Endometrial microvascular endothelial cells (primary cell): ENCODE measurements at regions not wholly inside any gene's neighbourhood (a gene's known extent, or its start where the extent isn't known, plus 50 kb on each side); places are given as distances from the start of the nearest gene placed in this dataset.
"Not testable (repeated sequence)": the region's sequence is repeated elsewhere in the genome, so short reads cannot be mapped to it uniquely, and the experiment has no call there.

Source experiments
- in situ Hi-C: cut with HindIII; loops from 2 replicates; pipeline ENCODE4 v1.10.0; 2017; ENCODE audit warnings: low sequenced_read_pairs, low pct_unique_long_range_greater_than_20kb; ENCODE audit errors: inconsistent ontology term

DNA sequence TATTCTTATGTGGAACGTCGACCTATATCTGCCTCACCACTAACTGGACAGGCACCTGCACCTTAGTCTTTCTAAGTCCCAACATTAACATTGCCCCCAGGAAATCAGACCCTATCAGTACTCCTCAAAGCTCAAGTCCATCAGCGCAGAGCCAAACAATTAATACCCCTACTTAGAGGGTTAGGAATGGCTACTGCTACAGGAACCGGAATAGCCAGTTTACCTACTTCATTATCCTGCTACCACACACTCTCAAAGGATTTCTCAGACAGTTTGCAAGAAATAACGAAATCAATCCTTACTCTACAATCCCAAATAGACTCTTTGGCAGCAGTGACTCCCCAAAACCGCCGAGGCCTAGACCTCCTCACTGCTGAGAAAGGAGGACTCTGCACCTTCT is 123.1 kb upstream of the CRY1 start:
- in situ Hi-C loops: not testable (repeated sequence)

DNA sequence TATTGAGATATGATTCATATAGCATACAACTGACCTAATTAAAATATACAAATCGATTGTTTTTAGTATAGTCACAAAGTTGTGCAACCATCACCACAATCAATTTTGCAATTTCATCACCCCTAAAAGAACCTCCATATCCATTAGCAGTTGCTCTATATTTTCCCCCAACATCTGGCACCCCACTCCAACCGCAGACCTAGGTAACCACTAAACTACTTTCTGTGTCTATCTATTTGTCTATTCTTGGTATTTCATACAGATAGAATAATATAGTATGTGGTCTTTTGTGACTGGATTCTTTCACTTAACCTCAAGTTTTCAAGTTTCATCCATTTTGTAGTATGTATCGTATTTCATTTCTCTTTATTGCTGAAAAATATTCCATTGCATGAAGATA is 126.0 kb upstream of the CRY1 start:
- in situ Hi-C loops: no loop called here

DNA sequence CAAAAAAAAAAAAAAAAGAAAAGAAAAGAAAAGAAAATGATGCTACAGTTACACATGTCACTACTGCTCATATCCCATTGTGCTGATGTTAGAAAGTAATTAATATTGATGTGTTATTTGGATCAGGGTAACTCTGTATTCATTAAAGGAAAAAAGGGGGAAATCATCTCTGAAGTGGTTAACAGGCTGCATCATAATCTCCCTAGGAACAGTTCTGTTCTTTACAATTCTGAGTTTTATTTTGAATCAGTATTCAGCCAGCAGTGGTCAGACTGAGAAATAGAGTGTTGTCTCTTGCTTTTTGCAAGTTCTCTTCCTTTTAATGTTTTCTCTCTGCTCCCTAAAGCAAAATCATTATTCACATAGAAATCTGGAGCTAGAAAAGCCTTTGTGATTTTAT is 128.6 kb upstream of the CRY1 start:
- in situ Hi-C loops: no loop called here

DNA sequence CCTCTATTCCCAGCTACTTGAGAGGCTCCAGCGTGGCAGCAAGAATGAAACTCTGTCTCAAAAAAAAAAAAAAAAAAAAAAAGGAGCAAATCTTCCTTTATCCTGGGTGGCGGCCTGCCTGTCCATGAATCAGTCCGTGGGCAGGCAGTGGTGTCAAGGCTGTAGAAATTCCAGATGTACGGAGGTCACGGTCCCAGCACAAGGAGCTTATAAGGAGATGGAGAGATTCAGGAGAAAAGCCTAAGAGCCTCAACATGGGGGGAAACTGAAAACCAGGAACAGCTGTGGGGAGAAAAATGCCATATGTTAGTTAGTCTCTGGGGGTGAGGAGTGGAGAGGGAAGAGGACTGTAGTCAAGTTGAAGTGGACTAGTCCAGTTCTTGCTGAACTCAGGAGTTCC is 130.5 kb upstream of the CRY1 start:
- in situ Hi-C loops: no loop called here

DNA sequence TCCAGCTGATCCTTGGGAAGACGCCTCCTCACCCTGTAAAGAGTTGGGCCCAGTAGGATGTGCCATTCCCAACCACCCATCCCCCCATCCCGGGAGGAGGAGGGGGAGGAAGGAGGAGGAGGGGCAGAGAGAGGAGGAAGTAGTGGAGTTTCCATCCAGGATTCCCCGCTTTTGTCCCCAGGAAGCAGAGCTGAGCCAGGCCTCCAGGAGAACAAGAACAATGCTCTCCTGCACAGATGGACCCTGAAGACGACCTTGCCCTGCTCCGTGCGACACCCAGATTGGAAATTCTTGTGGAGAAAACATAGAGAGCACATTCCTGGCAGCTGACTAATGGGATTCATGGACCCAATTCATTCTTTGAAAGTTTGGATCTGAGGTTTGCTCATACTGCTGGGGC is 132.3 kb upstream of the CRY1 start:
- in situ Hi-C loops: no loop called here

DNA sequence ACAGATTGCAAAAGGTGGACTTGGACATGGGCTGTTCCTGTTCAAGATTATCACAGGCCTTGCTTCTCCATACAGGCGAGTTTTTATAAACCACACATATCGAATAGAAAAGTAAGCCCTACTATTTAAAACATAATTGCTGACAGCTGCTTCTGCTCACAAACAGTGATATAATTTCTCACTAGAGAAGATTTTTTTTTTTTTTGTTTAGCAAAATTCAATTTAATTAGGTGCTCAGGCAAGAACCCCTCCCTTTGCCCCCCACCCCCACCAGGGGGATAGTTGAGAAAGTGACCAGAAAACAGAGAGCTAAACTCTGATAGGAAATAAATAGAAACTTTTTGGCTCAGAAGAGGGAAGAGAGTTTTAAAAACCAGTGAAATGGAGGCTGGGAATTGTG is 132.8 kb upstream of the CRY1 start:
- in situ Hi-C loops: no loop called here

DNA sequence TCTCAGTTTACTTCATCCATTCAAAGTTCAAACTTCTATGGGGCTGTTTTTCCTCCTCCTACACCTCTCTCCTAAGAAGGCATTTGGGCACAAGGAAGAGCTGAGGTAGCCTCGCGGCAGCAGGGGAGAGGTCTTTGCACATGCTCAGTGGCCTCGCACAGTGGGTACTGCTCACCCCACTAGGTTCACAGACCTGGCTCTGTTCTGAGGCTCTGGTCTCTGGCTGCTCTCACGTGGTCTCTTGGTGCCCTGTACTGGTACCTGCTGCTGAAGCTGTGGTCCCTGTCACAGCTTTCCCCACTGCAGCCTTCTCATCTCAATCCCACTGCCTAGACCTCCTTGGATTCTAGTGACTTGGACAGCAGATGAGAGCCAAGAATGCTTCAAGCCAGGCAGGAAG is 134.7 kb upstream of the CRY1 start:
- in situ Hi-C loops: no loop called here

DNA sequence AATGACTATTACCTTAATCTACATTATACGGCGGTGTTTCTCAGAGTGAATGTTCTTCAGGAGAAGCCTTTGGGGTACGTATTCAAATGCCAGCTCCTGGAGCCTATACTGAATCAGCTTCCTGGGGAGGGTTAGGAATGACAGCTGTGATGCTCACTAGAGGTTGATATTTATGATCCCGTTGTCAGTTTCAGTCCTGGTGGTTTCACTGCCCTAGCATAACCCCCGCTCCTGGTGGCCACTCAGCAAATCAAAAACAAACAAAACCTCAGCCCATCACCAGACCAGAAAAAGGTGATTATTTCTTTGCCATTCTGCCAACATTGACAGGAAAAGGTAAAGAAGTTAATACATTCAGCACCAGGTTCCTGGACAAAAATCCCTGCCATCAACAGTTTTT is 136.5 kb upstream of the CRY1 start:
- in situ Hi-C loops: no loop called here

DNA sequence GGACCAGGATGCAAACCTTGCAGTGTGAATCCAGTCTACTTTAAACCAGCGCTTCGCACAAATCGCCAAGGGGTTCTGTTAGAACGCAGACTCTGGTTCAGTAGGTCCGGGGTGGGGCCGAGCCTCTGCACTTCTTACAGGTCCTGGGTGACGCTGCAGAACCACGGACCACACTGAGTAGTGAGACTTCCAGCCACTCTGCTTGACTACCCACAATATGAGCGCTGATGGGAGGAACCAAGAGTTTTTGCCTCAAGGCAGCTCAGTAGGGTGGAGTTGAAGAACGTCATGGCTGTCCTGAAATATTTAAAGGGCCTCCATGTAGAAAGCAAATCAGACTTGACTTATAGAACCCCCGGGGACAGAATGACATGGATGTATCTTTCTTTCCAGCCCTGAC is 138.0 kb upstream of the CRY1 start:
- in situ Hi-C loops: no loop called here

DNA sequence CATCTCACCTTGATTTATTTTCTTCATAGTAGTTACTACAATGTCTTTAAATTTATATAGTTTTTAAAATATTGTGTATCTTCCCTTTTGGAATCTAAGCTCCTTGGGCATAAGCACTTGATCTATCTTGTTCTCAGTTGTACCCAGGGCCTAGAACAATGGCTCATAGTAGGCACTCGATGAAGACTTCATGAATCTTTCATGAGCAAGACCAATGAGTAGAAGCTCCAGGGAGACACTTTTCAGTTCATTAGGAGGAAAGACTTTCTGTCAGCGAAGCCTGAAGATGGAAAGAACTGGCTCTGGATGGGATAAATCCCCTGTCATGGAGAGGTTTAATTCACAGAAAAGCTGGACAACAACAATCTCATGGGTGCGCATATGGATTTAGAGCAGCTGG is 140.2 kb upstream of the CRY1 start:
- in situ Hi-C loops: no loop called here

DNA sequence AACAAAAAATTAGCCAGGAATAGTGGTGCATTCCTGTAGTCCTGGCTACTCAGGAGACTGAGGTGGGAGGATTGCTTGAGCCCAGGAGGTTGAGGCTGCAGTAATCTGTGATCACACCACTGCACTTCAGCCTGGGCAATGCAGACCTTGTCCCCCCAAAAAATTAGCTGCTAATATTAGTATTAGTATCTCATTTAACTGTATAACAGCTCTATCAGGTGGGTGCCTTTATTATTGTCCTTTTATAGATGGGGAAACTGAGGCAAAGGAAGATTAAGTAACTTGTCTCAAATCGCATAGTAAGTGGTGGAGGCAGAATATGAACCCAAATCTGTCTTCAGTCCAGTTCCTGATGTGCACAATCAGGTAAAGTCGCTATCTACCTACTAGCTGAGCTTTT is 142.3 kb upstream of the CRY1 start:
- in situ Hi-C loops: no loop called here

DNA sequence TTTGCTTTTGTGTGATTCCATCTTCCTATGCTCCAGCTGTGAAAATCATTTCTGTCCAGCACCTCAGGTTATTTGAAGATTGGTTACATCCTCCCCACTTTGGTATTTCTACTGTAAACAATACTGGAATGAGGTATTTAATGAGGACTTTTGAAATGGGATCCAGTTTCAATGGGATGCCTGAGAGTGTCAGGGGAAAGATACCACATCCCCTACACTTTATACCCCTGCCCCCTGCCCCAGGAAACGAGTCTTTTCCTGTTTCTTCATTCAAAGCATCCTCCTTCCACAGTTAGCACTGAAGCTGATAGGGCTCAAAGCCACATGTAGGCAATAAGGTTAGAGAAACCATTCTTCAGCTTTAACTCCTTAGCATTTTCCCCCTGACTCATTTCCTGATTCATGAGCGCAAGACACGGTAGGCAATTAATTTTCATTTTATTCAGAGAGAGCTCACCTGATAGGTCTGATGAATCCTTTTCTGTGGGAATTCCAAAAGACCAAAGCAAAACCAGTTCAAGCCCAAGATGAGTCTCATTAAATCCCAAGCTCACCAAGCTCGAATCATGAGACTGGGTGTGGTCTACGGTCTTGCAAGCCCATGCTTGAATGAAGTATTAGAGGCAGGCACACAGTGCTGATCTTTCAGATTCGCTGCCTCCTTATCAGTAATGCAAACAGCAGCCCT is 143.6 kb upstream of the CRY1 start:
- in situ Hi-C loops: no loop called here

DNA sequence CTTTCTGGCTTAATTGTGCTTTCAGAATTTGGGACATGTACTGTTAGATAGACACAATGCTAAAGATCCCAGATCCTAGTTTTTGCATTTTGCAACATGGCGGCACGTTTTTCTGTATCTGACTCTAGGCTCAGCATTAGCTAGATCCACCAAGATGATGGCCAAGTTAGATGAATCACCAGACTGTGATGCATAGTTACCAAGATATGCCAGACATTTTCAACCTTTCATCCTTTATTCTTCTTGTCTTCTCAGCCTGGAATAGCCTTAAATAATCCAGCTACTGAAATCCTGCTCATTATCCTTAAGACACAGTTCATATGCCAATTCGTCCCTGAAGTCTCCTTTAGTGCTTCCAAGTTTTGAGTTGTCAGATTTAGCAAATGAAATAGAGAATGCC is 144.9 kb upstream of the CRY1 start:
- in situ Hi-C loops: no loop called here

DNA sequence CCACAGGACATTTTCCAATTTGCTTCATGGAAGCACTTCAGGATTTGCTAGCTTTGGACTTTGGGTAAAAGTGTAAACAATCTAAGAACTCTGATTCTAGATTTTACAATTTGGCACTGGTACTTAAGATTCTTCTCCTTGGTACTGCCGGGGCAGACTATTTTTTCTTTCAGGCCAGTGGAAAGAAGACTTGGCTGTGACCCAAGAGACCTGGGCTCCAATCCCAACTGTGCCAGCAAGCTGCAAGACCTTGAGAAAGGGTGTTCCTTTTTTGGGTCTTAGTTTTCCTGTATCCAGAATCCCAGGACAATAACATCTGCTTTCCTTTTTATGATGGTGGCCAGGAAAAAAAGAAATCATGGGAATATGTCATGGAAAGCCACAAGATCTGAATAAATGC is 148.1 kb upstream of the CRY1 start:
- in situ Hi-C loops: no loop called here

DNA sequence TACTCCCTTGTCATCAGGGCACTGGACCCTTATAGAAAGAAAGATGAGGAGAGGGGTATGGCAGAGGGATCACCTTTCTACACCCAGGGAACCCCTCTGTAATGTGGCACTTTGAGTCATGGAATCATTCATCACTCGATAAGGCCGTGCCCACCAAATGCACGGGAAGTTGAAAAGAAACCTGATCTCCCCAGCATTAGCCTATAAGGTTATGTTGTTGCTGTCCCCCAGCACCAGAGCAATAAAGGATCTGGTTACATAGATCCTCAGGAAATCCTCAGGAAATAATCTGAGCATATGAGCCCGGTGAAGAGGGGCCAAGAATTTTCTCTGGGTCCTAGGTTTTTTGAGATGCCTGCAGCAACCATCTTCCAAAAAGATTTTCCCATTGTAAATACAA is 148.8 kb upstream of the CRY1 start:
- in situ Hi-C loops: no loop called here

DNA sequence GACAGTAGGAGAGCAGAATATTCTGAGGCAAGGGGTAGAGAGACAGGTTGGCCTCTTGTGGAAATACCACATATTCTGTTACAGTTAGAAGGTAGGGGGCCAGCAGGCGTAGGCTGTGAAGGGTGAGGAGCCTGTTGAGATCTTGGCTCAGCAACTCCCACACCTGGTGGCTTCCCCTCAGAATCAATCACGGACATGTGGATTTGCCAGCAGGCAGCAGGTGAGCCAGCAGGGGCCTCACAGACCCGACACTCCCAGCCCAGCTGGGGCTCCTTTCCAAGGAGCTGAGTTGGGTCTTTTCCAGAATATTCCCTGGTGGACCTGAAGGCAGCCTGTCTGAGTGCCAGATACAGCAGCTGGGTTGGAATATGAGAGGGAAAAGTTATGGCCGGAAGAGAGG is 150.0 kb upstream of the CRY1 start:
- in situ Hi-C loops: no loop called here

DNA sequence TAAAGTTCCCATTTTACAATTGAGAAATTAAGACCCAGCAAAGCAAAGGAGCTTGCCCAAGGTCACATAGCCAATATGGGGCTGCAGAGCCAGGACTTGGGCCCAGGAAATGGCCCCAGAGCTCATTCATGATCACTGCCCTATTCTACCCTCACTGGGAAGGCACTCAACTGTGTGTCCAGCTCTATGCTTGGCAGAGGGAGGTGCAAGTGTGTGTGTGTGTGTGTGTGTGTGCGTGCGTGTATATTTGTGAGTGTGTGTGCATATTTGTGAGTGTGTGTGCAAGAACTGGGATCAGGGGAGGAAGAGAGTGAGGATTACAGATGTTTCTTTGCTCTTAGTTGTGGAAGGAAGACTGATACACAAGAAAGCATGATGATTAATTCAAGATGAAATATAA is 151.2 kb upstream of the CRY1 start:
- in situ Hi-C loops: no loop called here

DNA sequence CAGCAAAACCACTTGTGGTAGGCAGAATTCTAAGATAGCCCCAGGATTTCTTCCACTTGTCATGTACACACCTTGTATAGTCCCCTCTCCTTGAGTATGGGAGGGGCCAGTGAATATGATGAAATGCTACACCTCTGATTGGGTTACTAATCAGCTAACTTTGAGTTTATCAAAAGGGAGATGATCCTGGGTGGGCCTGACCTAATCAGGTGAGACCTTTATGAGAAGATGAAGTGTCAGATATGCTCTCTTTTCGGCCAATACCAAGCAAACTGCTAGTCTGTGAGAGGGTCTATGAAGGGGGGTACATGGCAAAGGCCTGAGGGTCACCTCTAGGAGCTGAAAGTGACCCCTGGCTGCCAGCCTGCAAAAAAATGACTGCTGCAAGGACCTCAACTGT is 154.3 kb upstream of the CRY1 start:
- in situ Hi-C loops: no loop called here

DNA sequence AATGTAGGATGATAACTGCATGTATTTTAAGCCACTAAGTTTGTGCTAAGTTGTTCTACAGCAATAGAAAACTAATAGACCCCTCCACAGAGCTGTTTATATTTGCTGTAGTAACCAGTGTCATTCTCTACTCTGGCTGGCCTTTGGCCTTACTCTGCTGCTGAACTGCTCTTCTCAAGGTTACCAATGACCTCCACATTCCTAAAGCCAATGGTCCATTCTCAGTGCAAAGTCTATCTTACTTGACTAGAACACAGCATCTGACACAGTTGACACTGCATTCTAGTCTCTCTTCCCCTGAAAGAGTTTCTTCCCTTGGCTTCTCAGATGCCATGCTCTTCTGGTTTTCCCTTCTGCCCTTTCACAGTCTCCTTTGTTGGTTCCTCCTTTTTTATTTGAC is 154.8 kb upstream of the CRY1 start:
- in situ Hi-C loops: no loop called here

DNA sequence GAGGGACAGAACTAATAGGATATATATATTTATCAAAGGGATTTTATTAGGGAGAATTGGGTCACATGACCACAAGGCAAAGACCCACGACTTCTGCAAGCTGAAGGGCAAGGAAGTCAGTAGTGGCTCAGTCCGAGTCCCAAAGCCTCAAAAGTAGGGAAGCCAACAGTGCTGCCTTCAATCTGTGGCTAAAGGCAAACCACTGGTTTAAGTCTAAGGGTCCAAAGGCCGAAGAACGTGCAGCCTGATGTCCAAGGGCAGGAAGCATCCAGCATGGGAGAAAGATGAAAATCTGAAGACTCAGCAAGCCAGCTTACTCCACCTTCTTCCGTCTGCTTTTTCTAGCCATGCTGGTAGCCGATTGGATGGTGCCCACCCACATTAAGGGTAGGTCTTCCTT is 157.9 kb upstream of the CRY1 start:
- in situ Hi-C loops: no loop called here

DNA sequence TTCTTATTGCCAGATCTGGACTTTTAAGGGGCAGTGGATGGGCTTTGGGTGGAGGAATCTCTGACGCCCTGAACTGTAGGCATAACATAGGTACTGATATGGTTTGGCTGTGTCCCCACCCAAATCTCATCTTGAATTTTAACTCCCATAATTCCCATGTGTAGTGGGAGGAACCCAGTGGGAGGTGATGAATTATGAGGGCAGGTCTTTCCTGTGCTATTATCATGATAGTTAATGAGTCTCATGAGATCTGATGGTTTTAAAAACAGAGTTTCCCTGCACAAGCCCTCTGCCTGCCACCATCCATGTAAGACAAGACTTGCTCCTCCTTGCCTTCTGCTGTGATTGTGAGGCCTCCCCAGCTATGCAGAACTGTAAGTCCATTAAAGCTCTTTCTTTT is 160.0 kb upstream of the CRY1 start:
- in situ Hi-C loops: no loop called here
